Endothelial cell of umbilical vein (primary cell): ENCODE measurements at regions not wholly inside any gene's neighbourhood (a gene's known extent, or its start where the extent isn't known, plus 50 kb on each side); places are given as distances from the start of the nearest gene placed in this dataset.

ENCODE experiments used
- EZH2 ChIP-seq: IDR thresholded peaks from 2 replicates; pipeline ENCODE4 v1.6.1; 2012; ENCODE audit warnings: borderline replicate concordance, low read depth, mild to moderate bottlenecking, moderate library complexity, low read length, inconsistent platforms; ENCODE audit not compliant: severe bottlenecking
- POLR2A ChIP-seq: IDR thresholded peaks from 2 replicates; pipeline ENCODE4 v1.6.1; 2012; ENCODE audit warnings: low read depth, mild to moderate bottlenecking, control low read depth, low read length

GRCh38 chr3:176051766-176052165 is 1145.5 kb downstream of the TBL1XR1 start:
- TF ChIP-seq EZH2 (no peak), POLR2A (no peak)
